ENCODE measurements at regions not wholly inside any gene's neighbourhood (a gene's known extent, or its start where the extent isn't known, plus 50 kb on each side); places are given as distances from the start of the nearest gene placed in this dataset.
A peak's percentile ranks its signal among the peaks of the same experiment; 100 is the strongest.
"Not testable (repeated sequence)": the region's sequence is repeated elsewhere in the genome, so short reads cannot be mapped to it uniquely, and the experiment has no call there.

GRCh38 chr9:42325561-42325960 lies 142.1 kb downstream of the SPATA31A6 start:
- H3K27ac ChIP-seq (ENCODE audit: poor library complexity, severe bottlenecking); H3K9me3 ChIP-seq (ENCODE audit: severe bottlenecking); DNase-seq (ENCODE audit: low spot score); H3K4me3 ChIP-seq (ENCODE audit: severe bottlenecking); H3K36me3 ChIP-seq (ENCODE audit: low read depth); H3K27me3 ChIP-seq (ENCODE audit: insufficient read depth, poor library complexity, severe bottlenecking); H3K4me1 ChIP-seq (ENCODE audit: insufficient read depth, poor library complexity, severe bottlenecking): not testable (repeated sequence)
- peak; percentile 74 for ATAC-seq (ENCODE audit: low read depth)

- not testable (repeated sequence) for H3K4me3 ChIP-seq (ENCODE audit: severe bottlenecking); H3K4me1 ChIP-seq (ENCODE audit: insufficient read depth, poor library complexity, severe bottlenecking); H3K9me3 ChIP-seq (ENCODE audit: severe bottlenecking); DNase-seq (ENCODE audit: low spot score); H3K27ac ChIP-seq (ENCODE audit: poor library complexity, severe bottlenecking); H3K27me3 ChIP-seq (ENCODE audit: insufficient read depth, poor library complexity, severe bottlenecking); ATAC-seq (ENCODE audit: low read depth); H3K36me3 ChIP-seq (ENCODE audit: low read depth)
Observed at GRCh38 chr9:42326482-42326881, 143.0 kb downstream of the SPATA31A6 start.

GRCh38 chr9:42335342-42335741 lies 151.9 kb downstream of the SPATA31A6 start:
- H3K4me3 ChIP-seq (ENCODE audit: severe bottlenecking); H3K27me3 ChIP-seq (ENCODE audit: insufficient read depth, poor library complexity, severe bottlenecking); ATAC-seq (ENCODE audit: low read depth); H3K36me3 ChIP-seq (ENCODE audit: low read depth); H3K9me3 ChIP-seq (ENCODE audit: severe bottlenecking); DNase-seq (ENCODE audit: low spot score): not testable (repeated sequence)
- H3K4me1 ChIP-seq (ENCODE audit: insufficient read depth, poor library complexity, severe bottlenecking), result peaks cover 35% of the 10 kb centered on the region
- peak overlapping the region; percentile 57 for H3K27ac ChIP-seq (ENCODE audit: poor library complexity, severe bottlenecking)

- not testable (repeated sequence) for ATAC-seq (ENCODE audit: low read depth); H3K27me3 ChIP-seq (ENCODE audit: insufficient read depth, poor library complexity, severe bottlenecking); H3K9me3 ChIP-seq (ENCODE audit: severe bottlenecking); DNase-seq (ENCODE audit: low spot score); H3K36me3 ChIP-seq (ENCODE audit: low read depth); H3K4me3 ChIP-seq (ENCODE audit: severe bottlenecking)
- Histone ChIP-seq H3K4me1 (ENCODE audit: insufficient read depth, poor library complexity, severe bottlenecking) (peaks cover 36% of the 10 kb centered on the region), H3K27ac (ENCODE audit: poor library complexity, severe bottlenecking) (peak overlapping the region; percentile 57)
Observed at GRCh38 chr9:42335984-42336657, 152.7 kb downstream of the SPATA31A6 start.

- Histone ChIP-seq H3K27ac (ENCODE audit: poor library complexity, severe bottlenecking) (peak overlapping the region; percentile 99), H3K4me1 (ENCODE audit: insufficient read depth, poor library complexity, severe bottlenecking) (peaks cover 36% of the 10 kb centered on the region)
- H3K27me3 ChIP-seq (ENCODE audit: insufficient read depth, poor library complexity, severe bottlenecking); H3K9me3 ChIP-seq (ENCODE audit: severe bottlenecking); DNase-seq (ENCODE audit: low spot score); H3K4me3 ChIP-seq (ENCODE audit: severe bottlenecking); H3K36me3 ChIP-seq (ENCODE audit: low read depth): not testable (repeated sequence)
- peak; percentile 47 for ATAC-seq (ENCODE audit: low read depth)
Observed at GRCh38 chr9:42338275-42338674, 154.8 kb downstream of the SPATA31A6 start.

GRCh38 chr9:42339671-42340434 lies 156.4 kb downstream of the SPATA31A6 start:
- DNase-seq (ENCODE audit: low spot score); H3K36me3 ChIP-seq (ENCODE audit: low read depth); H3K4me3 ChIP-seq (ENCODE audit: severe bottlenecking); H3K9me3 ChIP-seq (ENCODE audit: severe bottlenecking); H3K27me3 ChIP-seq (ENCODE audit: insufficient read depth, poor library complexity, severe bottlenecking): not testable (repeated sequence)
- Histone ChIP-seq H3K27ac (ENCODE audit: poor library complexity, severe bottlenecking) (peak overlapping the region; percentile 99), H3K4me1 (ENCODE audit: insufficient read depth, poor library complexity, severe bottlenecking) (peaks cover 36% of the 10 kb centered on the region)
- ATAC-seq (ENCODE audit: low read depth), result peak; percentile 94

- not testable (repeated sequence) for ATAC-seq (ENCODE audit: low read depth); H3K36me3 ChIP-seq (ENCODE audit: low read depth); H3K27me3 ChIP-seq (ENCODE audit: insufficient read depth, poor library complexity, severe bottlenecking); H3K4me3 ChIP-seq (ENCODE audit: severe bottlenecking); DNase-seq (ENCODE audit: low spot score); H3K9me3 ChIP-seq (ENCODE audit: severe bottlenecking)
- H3K4me1 ChIP-seq (ENCODE audit: insufficient read depth, poor library complexity, severe bottlenecking), result peaks cover 32% of the 10 kb centered on the region
- peak overlapping the region; percentile 99 for H3K27ac ChIP-seq (ENCODE audit: poor library complexity, severe bottlenecking)
Observed at GRCh38 chr9:42340435-42340723, 156.9 kb downstream of the SPATA31A6 start.

- H3K4me1 ChIP-seq (ENCODE audit: insufficient read depth, poor library complexity, severe bottlenecking), result peaks cover 25% of the 10 kb centered on the region
- ATAC-seq (ENCODE audit: low read depth); H3K4me3 ChIP-seq (ENCODE audit: severe bottlenecking); H3K27ac ChIP-seq (ENCODE audit: poor library complexity, severe bottlenecking); H3K27me3 ChIP-seq (ENCODE audit: insufficient read depth, poor library complexity, severe bottlenecking); DNase-seq (ENCODE audit: low spot score); H3K36me3 ChIP-seq (ENCODE audit: low read depth); H3K9me3 ChIP-seq (ENCODE audit: severe bottlenecking): not testable (repeated sequence)
Observed at GRCh38 chr9:42341860-42342259, 158.4 kb downstream of the SPATA31A6 start.

GRCh38 chr9:42342297-42342696 lies 158.8 kb downstream of the SPATA31A6 start:
- not testable (repeated sequence) for DNase-seq (ENCODE audit: low spot score)

GRCh38 chr9:42344508-42344907 lies 161.0 kb downstream of the SPATA31A6 start:
- not testable (repeated sequence) for H3K4me1 ChIP-seq (ENCODE audit: insufficient read depth, poor library complexity, severe bottlenecking); ATAC-seq (ENCODE audit: low read depth); H3K4me3 ChIP-seq (ENCODE audit: severe bottlenecking); H3K27me3 ChIP-seq (ENCODE audit: insufficient read depth, poor library complexity, severe bottlenecking); H3K27ac ChIP-seq (ENCODE audit: poor library complexity, severe bottlenecking); DNase-seq (ENCODE audit: low spot score); H3K36me3 ChIP-seq (ENCODE audit: low read depth); H3K9me3 ChIP-seq (ENCODE audit: severe bottlenecking)

More at GRCh38 chr9:42342297-42342696, 158.8 kb downstream of the SPATA31A6 start:
- not testable (repeated sequence) for H3K27ac ChIP-seq (ENCODE audit: poor library complexity, severe bottlenecking); H3K9me3 ChIP-seq (ENCODE audit: severe bottlenecking); H3K36me3 ChIP-seq (ENCODE audit: low read depth); ATAC-seq (ENCODE audit: low read depth); H3K4me3 ChIP-seq (ENCODE audit: severe bottlenecking); H3K27me3 ChIP-seq (ENCODE audit: insufficient read depth, poor library complexity, severe bottlenecking)
- peaks cover 25% of the 10 kb centered on the region for H3K4me1 ChIP-seq (ENCODE audit: insufficient read depth, poor library complexity, severe bottlenecking)

- DNase-seq (ENCODE audit: low spot score); H3K4me3 ChIP-seq (ENCODE audit: severe bottlenecking); H3K27ac ChIP-seq (ENCODE audit: poor library complexity, severe bottlenecking); H3K9me3 ChIP-seq (ENCODE audit: severe bottlenecking); H3K4me1 ChIP-seq (ENCODE audit: insufficient read depth, poor library complexity, severe bottlenecking); H3K36me3 ChIP-seq (ENCODE audit: low read depth); ATAC-seq (ENCODE audit: low read depth); H3K27me3 ChIP-seq (ENCODE audit: insufficient read depth, poor library complexity, severe bottlenecking): not testable (repeated sequence)
Observed at GRCh38 chr9:42346916-42347315, 163.5 kb downstream of the SPATA31A6 start.
